NCI-H345 treated with DMSO at 0.1 percent for 48 hours (cell line): ENCODE measurements at regions not wholly inside any gene's neighbourhood (a gene's known extent, or its start where the extent isn't known, plus 50 kb on each side); places are given as distances from the start of the nearest gene placed in this dataset.

Experiments
- DNase-seq: peaks from one replicate; lab custom pipeline; 2025; ENCODE audit not compliant: unreplicated experiment; lab: John Stamatoyannopoulos, UW

GRCh38 chr15:96253006-96253747 is 77.3 kb upstream of the NR2F2 start:
- no peak for DNase-seq

- DNase-seq: no peak
Measured at GRCh38 chr15:96254173-96254572, 76.3 kb upstream of the NR2F2 start.

DNA sequence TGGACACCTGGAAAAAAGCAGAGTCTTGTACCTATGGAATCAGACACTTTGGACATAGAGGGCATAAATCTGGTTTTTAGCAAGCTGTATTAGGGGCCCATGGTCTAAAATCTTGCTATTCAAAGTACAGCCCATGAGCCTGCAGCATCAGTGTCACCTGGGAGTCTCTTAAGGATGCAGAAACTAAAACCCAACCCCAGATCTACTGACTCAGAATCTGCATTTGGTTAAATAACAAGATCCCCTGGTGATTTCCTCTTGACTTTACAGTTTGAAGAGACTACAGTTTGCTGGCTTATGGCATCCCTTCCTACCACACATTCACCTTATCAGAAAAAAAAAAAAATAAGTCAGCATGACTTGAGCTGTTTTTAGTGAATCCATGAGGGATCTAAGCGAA is 74.9 kb upstream of the NR2F2 start:
- no peak for DNase-seq

GRCh38 chr15:96261575-96262034 is 68.9 kb upstream of the NR2F2 start:
- DNase-seq: no peak

DNA sequence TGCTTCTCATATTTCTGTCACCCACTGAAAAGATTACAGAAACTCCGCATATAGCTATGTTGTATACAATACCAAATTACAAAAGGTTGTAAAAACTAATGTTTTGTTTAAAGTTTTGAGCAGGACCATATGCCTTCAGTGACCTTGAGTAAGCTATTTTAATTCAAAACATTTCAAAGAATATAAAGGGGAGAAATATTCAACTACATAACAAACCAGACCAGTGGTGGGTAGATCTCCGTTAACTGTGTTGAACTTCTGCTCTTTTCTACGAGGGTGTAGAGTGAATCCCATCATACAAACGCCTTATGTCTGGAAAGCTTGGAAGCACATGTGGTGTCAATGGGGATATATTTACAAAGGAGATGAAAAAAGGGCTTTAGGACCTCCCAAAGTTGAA is 68.4 kb upstream of the NR2F2 start:
- no peak for DNase-seq

- no peak for DNase-seq
Measured at GRCh38 chr15:96262549-96263489, 67.7 kb upstream of the NR2F2 start.

DNA sequence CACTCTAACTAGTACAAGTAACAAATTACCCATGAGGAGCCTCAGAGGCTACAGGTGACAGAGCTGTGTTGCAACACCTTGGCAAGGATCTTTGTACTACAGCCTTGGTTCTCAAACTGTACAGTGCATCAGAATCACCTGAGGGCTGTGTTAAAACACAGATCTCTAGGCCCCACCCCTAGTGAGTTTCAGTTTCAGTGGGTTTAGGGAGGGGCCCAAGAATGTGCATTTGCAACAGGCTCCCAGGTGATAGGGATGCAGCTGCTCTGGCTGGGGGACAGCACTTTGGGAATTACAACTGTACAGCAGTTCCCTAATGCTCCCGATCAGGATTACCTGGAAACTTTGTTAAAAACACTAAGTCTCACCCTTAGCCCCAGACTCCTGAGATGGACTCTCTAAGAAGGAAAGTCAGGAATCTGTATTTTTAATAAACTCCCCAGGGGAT is 66.1 kb upstream of the NR2F2 start:
- DNase-seq: no peak

DNA sequence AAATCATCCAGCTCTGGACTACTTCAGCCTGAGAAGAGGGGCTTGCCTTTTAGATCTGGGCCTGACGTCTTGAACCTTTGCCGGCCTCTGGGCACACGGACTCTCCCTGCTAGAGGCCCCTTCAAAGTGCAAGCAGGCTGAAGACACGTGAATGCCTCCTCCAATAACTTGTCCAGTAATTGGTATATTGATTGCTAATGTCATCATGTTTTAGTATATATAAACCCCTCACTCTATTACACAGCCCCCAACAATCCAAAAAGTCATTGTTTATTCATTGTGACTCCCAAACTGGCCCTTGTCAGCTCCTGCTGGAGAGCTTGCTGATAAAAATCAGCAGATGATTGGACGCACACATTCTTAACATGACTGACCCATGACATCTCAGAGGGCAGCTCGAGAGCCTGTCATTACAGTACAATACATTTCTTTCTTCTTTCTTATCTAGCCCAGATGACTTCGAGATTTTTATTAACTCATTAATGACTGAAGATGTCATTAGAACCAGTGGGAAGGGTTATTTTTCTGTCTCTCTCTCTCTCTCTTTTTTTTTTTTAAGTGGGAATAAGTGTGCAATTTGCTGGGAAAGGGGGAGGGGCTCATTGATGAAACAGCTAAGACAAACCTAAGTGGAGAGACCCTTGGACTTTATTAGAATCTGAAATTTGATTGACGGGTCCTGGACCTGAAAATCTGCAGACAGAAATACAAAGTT is 65.5 kb upstream of the NR2F2 start:
- no peak for DNase-seq

DNA sequence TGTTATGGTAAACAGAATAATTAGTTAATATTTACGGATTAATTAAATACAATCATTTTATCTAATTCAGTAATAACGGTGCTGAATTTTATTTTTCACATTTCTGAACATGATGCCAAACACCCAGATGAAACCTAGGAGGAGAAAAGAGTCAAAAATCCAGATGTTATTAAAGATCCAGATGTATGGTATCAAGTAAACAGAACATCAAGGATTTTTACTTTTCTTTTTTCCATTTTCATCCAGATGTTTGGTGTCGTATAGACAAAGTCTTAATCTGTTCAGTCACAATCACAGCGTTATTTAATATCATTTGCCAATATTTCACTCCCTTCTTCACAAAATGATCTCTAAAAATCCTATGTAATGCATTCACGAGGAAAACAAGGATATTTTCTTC is 64.0 kb upstream of the NR2F2 start:
- no peak for DNase-seq

DNA sequence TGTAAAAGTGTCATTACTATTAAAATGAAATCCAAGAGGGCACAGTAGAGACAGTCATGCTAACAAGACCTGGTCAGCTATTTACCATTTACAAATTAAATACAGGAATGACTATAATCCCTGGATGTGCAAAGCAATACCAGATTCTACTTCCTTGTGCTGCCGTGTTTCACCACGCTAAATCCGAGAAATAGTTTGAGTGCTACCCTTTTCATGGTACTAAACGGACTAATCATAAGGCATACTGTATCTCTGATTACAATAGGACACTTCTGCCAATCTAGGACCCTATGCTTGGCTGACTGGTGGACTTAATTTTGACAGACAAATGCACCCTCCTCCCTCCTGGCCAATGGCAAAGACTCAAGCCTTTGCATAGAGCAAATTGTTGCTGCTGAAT is 63.0 kb upstream of the NR2F2 start:
- DNase-seq: no peak

DNA sequence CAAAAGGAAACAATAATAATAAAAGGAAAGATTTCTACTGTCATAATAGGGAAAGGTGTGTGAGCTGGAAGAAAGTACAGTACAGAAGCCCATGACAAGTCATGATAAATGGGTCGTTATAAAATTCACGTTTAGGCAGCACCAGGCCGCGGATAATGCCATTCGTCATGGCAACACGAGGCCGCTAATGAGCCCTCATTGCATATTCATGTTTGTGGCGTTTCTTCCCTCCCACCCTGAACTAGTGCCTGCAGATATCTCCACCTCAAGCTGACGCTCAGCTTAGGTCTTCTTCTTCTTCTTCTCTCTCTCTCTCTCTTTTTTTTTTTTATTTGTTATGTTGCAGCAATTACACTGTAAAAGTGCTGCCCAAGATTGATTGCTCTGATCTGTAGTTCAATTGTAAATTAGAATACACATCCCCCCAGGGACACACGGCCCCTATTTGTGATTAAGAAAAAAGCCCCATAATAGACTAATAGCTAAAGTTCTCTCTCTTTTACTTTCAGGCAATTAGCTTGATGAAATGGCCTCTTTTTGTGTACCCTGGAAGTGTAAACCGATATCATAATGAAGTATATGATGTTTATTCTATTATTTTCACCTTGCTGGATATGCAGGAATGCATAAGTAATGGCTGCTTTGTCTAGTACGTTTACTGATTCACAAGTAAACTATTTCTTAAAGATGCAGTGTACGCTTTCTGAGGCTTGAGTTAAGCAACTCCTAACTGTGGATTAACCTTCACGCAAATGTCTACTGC is 61.9 kb upstream of the NR2F2 start:
- DNase-seq: no peak

DNA sequence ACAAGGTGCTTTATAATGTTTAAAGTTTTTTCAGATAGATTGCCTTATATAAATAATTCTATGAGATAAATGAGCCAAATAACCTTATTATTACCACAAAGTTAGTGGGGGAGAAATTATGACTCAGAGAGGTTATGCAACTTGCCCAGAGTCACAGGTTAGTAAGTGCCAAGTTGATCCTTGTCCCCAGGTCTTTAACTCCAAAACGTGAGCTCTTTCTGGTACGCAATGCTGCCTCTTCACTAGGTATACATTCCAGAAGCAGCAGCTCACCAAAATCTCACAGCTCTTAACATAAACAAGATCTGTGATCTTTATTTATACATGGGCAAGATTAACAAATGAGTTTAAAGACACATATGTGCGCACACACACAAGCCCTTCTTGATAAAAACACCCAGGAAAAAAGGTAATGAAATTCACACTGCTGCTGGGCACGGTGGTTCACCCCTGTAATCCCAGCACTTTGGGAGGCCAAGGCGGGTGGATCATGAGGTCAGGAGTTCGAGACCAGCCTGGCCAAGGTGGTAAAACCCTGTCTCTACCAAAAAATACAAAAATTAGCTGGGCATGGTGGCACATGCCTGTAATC is 59.8 kb upstream of the NR2F2 start:
- no peak for DNase-seq

DNA sequence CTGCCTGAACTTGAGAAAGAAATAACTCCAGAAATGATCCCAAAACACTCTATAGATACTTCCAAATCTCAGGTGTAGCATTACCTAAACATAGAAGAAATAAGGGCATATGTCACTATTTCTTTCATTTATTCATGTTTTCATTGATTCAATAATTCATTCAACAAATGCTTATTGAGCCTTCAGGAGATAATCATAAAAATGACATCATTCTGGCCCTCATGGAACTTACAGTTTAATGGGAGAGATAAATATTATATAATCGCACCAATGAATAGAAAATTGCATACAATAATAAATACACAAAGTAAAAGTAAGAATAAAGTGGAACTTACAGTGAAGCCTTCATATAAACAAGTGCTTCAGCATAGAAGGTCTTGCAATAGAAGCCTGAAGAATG is 58.1 kb upstream of the NR2F2 start:
- DNase-seq: no peak

DNA sequence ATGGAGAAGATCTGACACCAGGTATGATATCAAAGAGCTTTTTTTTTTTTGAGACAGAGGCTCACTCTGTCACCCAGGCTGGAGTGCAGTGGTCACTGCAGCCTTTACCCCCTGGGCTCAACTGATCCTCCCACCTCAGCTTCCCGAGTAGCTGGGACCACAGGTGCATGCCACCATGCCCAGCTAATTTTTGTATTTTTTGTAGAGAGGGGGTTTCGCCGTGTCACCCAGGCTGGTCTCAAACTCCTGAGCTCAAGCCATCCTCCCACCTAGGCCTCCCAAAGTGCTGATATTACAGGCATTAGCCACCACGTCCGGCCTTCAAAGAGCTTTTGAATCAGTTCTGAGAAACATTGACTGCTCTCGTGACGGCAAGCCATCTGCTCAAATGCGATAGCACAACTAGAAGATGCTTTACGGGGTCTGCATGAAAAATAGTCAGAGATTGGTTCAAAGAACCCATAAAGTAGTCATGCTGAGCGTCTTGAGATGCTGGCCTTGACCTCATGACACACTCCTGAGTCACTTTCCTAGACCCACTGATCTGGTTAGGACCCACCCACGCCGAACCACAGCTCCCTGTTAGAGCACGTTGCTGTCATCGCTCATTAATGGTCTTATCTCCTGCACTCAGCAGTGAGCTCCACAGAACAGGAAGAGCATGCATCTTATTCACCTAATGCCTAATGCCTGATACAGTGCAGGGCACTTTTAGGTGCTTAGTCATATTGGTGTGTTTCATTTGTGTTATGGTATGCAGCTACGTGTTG is 57.0 kb upstream of the NR2F2 start:
- DNase-seq: no peak

GRCh38 chr15:96274087-96274440 is 56.4 kb upstream of the NR2F2 start:
- DNase-seq: no peak

GRCh38 chr15:96274698-96275097 is 55.8 kb upstream of the NR2F2 start:
- DNase-seq: no peak

DNA sequence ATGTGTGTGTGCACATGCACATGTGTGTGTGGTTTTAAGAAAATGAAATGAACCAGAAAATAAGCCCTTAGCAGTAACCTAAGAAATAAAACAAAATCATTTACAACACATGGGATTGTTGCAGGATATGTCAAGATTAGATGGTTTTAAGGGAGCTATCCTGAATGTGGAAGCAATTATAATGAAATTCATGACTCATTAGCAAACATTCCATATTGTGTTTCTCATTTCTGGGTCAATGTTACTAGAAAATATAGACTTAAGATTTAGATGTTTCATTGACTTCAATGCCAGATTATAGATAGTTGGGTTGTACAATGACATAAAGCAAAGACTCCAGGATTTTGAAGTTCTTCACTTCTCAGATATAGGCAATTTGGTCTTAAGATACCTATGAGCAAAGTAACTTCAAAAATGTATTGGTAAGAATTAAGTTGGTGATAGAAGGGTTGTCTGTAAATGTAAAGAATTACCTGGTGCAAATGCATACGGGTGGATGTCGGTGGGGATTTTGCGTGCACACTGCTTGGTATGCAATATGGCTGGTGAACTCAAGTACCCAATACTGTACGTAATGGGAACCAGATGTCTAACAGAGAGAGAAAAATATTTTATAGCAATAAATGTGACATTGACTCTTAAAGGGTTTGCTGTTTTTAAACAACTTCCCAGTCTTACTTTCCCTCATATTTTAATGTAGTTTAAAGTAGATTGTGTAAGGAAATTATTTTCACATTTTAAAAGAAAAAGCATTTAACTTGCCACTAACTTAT is 53.9 kb upstream of the NR2F2 start:
- no peak for DNase-seq
